T-helper 17 cell (primary cell): ENCODE measurements at regions not wholly inside any gene's neighbourhood (a gene's known extent, or its start where the extent isn't known, plus 50 kb on each side); places are given as distances from the start of the nearest gene placed in this dataset.

ENCODE experiments used
- ATAC-seq: fragments of 150-1000 bp; cut with Tn5 transposase; 2 replicates; pipeline ENCODE4 v1.10.0; 2021; ENCODE audit warnings: mild to moderate bottlenecking, moderate library complexity
- DNase-seq, 3 donors: peaks; one replicate each; pipeline versions ENCODE4 v3.0.0 to v3.0.0-alpha.2; 2020 to 2021
- H3K9me3 ChIP-seq: one replicate; pipeline ENCODE4 v1.7.0; 2013; ENCODE audit warnings: low read length, mild to moderate bottlenecking; ENCODE audit not compliant: control insufficient read depth, poor library complexity, severe bottlenecking
- H3K27ac Mint-ChIP-seq: one replicate; pipeline ENCODE4 v1.8.0; 2022; ENCODE audit warnings: mild to moderate bottlenecking, moderate library complexity, mixed read lengths
- H3K27me3 Mint-ChIP-seq: one replicate; pipeline ENCODE4 v1.8.0; 2022; ENCODE audit warnings: mixed read lengths
- H3K36me3 Mint-ChIP-seq: one replicate; pipeline ENCODE4 v1.8.0; 2022; ENCODE audit warnings: low read depth, mixed read lengths
- H3K4me1 Mint-ChIP-seq: one replicate; pipeline ENCODE4 v1.8.0; 2022; ENCODE audit warnings: mild to moderate bottlenecking, mixed read lengths
- H3K4me3 Mint-ChIP-seq: one replicate; pipeline ENCODE4 v1.8.0; 2022; ENCODE audit warnings: mild to moderate bottlenecking, moderate library complexity, mixed read lengths

DNA sequence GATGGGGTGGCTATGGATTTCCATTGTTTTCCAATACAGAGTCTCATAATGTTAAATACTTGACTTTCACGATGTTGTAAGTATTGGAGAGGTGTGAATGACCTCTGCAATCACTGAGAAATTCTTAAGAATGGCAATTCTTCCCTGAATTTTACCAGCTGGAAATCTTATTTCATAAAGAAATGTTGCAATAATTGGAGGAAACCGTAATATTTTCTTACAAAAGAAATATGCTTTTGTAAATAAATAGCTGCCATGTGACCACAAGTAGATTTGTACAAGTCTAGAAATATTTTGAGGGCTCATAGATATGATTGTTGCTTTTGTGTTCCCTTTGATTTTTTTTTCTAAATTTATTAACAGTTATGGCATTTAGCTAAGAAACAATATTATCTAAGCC, 308.7 kb upstream of the ATP2B1 start:
- no peak for ATAC-seq
- no peak for DNase-seq
- H3K9me3 ChIP-seq = no peaks in the 10 kb centered on the region
- Mint-ChIP-seq H3K27ac (no peak overlapping the region), H3K27me3 (no peaks in the 10 kb centered on the region), H3K4me3 (no peak overlapping the region), H3K4me1 (peaks cover 13% of the 10 kb centered on the region), H3K36me3 (peaks cover 2% of the 10 kb centered on the region)

DNA sequence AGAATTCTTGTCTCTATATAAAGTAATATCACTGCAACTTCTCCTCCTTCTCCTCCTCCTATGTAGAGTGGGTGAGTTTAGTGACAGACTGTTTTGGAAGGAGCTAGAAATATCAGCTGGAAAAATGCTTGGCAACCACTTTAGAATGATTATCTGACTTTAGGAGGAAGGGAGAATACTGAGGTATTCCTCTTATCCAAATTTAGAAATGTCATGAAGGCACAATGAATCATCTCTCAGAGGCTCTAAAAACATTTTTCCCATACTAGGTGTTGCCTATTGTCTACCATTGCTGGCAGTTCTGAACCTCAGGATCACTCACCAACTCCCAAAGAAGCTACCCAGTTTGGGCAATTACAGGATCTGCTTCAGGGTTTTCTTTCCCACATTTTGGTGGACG, 306.6 kb upstream of the ATP2B1 start:
- ATAC-seq = no peak
- Mint-ChIP-seq H3K4me3 (no peak overlapping the region), H3K27me3 (no peaks in the 10 kb centered on the region), H3K4me1 (peaks cover 13% of the 10 kb centered on the region), H3K27ac (peak overlapping the region; percentile 45), H3K36me3 (peaks cover 2% of the 10 kb centered on the region)
- no peak for DNase-seq
- no peaks in the 10 kb centered on the region for H3K9me3 ChIP-seq

DNA sequence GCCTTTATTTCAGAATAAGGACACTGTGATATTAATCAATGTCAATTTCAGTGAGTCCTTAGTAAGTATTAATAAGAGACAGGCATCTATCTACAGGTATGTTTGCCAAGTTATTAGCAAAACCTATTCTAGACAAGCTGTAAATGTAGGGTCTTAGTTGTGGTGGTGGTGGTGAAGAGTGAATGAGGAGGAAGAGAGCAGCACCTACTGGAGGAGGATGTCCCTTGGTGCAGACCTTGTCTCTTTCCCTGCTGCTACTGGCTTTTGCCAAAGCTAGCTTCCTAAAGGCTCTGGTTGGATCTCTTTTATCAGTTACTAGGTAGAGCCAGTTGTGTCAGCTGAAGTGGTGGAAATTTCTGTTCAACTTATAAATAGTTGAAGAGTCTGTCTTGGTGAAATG, 304.8 kb upstream of the ATP2B1 start:
- ATAC-seq (peak; percentile 76), DNase-seq (no peak)
- no peaks in the 10 kb centered on the region for H3K9me3 ChIP-seq
- Mint-ChIP-seq H3K36me3 (peaks cover 2% of the 10 kb centered on the region), H3K27me3 (no peaks in the 10 kb centered on the region), H3K27ac (peak overlapping the region; percentile 73), H3K4me1 (peaks cover 18% of the 10 kb centered on the region), H3K4me3 (no peak overlapping the region)

DNA sequence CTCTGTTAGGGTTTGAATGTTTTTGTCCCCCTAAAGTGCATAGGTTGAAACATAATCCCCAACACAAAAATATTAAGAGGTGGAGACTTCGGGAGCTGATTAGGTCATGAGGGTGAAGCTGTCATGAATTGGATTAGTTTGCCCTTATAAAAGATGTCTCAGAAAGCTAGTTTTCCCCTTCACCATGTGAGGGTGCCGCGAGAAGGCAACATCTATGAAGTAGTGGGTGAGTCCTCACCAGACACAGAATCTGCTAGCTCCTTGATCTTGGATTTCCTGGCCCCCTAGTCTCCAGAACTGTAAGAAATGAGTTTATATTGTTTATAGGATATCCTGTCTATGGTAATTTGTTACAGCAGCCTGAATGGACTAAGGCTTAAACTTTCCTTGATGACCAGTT, 301.5 kb upstream of the ATP2B1 start:
- Mint-ChIP-seq H3K4me1 (peaks cover 15% of the 10 kb centered on the region), H3K27ac (peak overlapping the region; percentile 53), H3K27me3 (no peaks in the 10 kb centered on the region), H3K4me3 (no peak overlapping the region), H3K36me3 (peaks cover 2% of the 10 kb centered on the region)
- DNase-seq (no peak), ATAC-seq (no peak)
- no peaks in the 10 kb centered on the region for H3K9me3 ChIP-seq

DNA sequence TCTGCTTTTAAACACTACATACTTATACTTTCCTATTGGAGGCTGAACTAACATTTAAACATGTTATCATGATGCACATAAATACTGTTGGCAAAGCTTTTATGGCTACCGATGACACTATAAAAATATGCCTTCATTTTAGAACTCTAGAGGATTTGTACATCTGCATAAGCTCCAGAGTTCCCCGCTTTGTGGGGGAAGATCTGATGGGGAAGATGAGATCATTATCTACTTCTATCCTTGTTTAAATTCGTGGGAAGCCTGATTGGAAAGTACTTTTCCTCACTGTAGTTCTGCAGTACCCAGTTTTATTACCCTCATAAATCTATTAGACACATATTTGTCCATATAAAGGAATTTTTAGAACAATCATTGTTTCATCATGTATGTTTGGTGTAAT, 299.6 kb upstream of the ATP2B1 start:
- Mint-ChIP-seq H3K27ac (peak overlapping the region; percentile 53), H3K36me3 (no peaks in the 10 kb centered on the region), H3K4me3 (no peak overlapping the region)

DNA sequence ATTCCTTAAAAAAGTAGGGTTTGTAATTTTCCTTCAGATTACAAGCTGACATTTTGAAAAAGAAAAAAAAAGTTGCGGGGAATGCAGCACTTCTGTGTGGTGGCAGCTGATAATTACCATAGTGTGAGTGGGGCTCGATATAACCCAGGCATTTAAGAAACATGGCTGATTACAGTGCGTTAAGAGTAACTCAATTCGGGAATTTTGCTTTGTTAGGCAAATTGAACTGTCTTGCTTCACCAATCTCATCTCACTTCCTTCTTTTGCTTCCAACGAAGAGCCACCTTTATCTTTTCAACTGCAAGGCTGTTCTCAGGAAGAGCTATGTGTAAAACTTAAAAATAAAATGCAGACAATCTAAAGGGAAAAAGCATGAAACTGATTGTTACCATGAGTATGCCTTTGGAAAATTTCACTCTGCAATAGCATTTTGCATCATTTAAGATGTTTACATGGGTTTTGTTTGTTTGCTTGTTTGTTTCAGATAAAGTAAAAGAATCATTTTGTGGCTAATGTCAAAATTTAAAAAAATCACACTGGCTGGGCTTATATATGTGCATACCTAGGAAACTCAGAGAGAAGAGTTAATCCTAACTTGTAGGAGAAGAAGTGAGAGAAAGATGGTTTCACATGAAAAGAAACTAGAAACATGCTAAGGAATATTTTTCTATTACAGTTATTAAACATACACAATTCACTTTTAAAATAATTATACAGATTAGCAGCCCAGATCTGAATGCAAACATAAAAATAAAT, 295.9 kb upstream of the ATP2B1 start:
- Mint-ChIP-seq H3K36me3 (no peaks in the 10 kb centered on the region), H3K27me3 (no peaks in the 10 kb centered on the region), H3K27ac (no peak overlapping the region), H3K4me1 (peaks cover 3% of the 10 kb centered on the region), H3K4me3 (no peak overlapping the region)
- ATAC-seq (no peak), DNase-seq (no peak)
- H3K9me3 ChIP-seq = no peaks in the 10 kb centered on the region

More for the DNA sequence above, 299.6 kb upstream of the ATP2B1 start:
- H3K9me3 ChIP-seq = no peaks in the 10 kb centered on the region
- DNase-seq (no peak), ATAC-seq (no peak)
- Mint-ChIP-seq H3K27me3 (no peaks in the 10 kb centered on the region), H3K4me1 (peaks cover 8% of the 10 kb centered on the region)

DNA sequence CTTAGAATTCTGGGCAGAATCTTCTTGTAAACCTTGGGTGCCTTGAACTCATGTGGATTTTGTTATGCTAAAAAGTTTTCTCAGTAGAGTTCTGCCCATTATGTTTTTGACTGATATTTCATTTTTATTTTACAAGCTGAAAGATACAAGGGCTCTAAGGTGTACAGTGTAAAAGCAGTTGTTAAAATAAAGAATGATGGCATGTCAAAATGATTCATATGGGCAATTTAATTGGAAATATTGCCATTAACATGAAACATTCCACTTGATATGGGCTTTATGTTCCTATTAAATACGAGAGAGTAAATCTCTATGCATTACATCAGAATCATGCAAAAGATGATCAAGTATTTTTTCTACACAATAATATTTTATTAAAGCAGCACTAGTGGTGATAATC, 295.1 kb upstream of the ATP2B1 start:
- H3K4me1 Mint-ChIP-seq = no peaks in the 10 kb centered on the region

DNA sequence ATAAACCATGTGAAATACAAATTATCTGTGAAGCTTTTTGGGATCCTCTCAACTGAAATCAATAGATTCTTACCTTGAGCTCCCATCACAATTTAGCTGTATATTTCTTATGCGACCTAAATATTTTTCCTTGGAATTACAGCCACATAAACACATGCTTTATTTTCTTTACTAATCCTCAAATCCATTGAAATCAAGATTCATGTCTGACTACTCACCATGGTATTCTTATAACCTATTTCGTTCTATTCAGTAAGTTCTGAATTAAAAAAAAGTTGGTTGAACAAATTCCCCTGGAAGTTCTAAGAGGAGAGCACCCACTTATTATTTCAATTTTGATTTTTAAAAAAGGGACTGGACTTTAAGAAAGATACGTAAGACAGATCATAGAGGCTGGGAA, 292.1 kb upstream of the ATP2B1 start:
- no peaks in the 10 kb centered on the region for H3K36me3 Mint-ChIP-seq
- DNase-seq (no peak), ATAC-seq (no peak)
- H3K4me3 Mint-ChIP-seq = no peak overlapping the region
- H3K27me3 Mint-ChIP-seq = no peaks in the 10 kb centered on the region
- no peak overlapping the region for H3K27ac Mint-ChIP-seq
- no peaks in the 10 kb centered on the region for H3K4me1 Mint-ChIP-seq
- no peaks in the 10 kb centered on the region for H3K9me3 ChIP-seq

More for the DNA sequence above, 295.1 kb upstream of the ATP2B1 start:
- ATAC-seq (no peak), DNase-seq (no peak)
- no peak overlapping the region for H3K27ac Mint-ChIP-seq
- H3K4me3 Mint-ChIP-seq = no peak overlapping the region
- H3K27me3 Mint-ChIP-seq = no peaks in the 10 kb centered on the region
- H3K9me3 ChIP-seq = no peaks in the 10 kb centered on the region
- H3K36me3 Mint-ChIP-seq = no peaks in the 10 kb centered on the region

DNA sequence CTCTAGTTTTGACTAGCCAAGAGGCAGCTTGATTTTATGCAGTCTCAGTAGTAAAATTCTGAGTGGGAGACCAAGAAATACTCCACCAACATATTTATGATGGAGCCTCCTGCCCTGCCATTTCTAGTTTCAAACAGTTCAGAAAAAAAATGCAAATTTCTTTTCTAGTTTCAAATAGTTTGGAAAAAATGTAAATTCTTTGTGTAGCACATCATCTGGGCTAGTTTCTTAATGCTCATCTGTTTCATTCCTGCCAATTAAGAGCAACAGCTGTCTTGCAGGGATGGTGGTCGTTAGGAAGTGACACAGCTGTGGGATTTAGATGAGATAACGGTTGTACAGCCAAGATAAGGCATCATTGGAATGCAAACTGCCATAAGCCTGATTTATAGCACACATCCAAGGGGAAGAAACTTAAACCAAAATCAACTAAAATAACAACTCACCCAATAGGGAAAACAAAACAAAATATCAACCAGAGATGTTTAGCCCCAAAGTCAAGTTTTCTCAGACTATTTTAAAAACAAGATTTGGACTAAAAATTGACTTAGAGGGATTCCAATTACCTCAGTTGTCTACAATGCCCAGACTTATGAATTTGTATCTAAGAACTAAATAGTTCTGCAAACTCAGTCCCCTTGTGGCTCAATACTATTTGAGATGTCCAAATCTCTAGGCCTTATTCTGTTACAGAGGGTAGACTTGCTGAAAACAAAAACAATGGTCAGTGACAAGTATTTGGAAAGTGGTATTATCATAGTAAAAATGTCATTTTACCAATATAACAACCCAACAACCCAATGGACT, 291.3 kb upstream of the ATP2B1 start:
- no peaks in the 10 kb centered on the region for H3K36me3 Mint-ChIP-seq
- no peak overlapping the region for H3K27ac Mint-ChIP-seq
- H3K27me3 Mint-ChIP-seq = no peaks in the 10 kb centered on the region
- ATAC-seq = no peak
- DNase-seq = no peak
- H3K9me3 ChIP-seq = no peaks in the 10 kb centered on the region
- H3K4me3 Mint-ChIP-seq = no peak overlapping the region
- H3K4me1 Mint-ChIP-seq = no peaks in the 10 kb centered on the region

DNA sequence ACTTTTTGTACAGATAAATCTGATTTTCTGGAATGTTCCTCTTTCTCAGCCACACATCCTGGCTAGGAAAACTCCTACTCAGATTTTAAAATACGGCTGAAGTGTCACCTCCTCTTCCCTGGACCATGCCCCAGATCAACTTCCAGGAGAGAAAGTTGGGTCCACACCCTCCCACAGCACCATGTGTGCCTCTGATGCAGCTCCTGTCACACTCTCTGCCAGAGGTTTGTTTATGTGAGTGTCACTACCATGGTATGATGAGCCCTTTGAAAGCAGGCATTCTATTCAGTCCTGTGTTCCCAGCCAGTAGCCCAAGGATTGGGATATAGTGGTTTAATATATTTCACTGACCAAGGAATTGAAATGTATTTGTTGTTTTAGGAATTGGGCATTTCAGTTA, 287.2 kb upstream of the ATP2B1 start:
- no peak for ATAC-seq
- Mint-ChIP-seq H3K4me1 (peaks cover 24% of the 10 kb centered on the region), H3K4me3 (no peak overlapping the region), H3K36me3 (no peaks in the 10 kb centered on the region), H3K27ac (peak overlapping the region; percentile 27), H3K27me3 (no peaks in the 10 kb centered on the region)
- no peaks in the 10 kb centered on the region for H3K9me3 ChIP-seq
- DNase-seq = no peak

DNA sequence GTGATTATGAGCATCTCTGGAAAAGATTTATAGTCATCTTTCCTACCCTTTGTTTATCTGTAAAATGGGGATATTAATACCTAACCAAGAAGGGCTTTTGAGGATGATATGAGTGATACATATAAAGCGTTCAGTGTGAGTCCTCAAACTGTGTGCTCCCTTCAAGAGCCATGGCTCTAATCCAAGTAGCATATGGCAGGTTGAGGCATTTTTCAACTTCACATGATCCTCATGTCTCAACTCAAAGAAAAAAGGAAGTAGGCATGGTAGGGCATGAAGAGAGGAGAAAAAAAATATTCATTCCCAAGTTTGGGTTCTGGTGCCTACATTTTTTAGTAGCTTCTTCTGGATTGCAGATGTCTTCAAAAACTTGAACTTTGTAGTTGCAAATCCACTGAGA, 286.3 kb upstream of the ATP2B1 start:
- ATAC-seq = no peak
- H3K4me3 Mint-ChIP-seq = no peak overlapping the region

DNA sequence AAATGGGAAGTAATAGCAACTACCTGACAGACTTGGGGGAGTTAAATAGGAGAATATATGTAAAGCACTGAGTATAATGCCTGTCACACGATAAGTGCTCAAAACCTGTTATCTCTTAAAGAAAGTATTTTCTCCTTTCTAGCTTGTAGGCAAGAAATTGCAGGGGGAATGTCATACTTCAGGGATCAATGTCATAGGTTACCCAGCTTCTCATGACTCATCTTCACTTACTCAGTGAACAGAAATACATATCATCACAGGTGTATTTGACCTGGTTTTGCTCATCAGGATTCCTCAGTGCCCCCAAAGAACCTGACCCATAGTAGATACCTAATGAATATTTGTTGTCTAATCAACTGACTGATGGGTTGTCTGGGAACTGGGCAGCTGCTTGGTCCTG, 285.0 kb upstream of the ATP2B1 start:
- peaks cover 24% of the 10 kb centered on the region for H3K4me1 Mint-ChIP-seq
- ATAC-seq = no peak
- H3K9me3 ChIP-seq = no peaks in the 10 kb centered on the region
- no peaks in the 10 kb centered on the region for H3K27me3 Mint-ChIP-seq
- H3K27ac Mint-ChIP-seq = peak overlapping the region; percentile 12
- H3K36me3 Mint-ChIP-seq = no peaks in the 10 kb centered on the region
- no peak for DNase-seq
- H3K4me3 Mint-ChIP-seq = no peak overlapping the region

More for the DNA sequence above, 286.3 kb upstream of the ATP2B1 start:
- no peak for DNase-seq
- Mint-ChIP-seq H3K36me3 (no peaks in the 10 kb centered on the region), H3K27me3 (no peaks in the 10 kb centered on the region), H3K27ac (no peak overlapping the region), H3K4me1 (peaks cover 24% of the 10 kb centered on the region)
- H3K9me3 ChIP-seq = no peaks in the 10 kb centered on the region

DNA sequence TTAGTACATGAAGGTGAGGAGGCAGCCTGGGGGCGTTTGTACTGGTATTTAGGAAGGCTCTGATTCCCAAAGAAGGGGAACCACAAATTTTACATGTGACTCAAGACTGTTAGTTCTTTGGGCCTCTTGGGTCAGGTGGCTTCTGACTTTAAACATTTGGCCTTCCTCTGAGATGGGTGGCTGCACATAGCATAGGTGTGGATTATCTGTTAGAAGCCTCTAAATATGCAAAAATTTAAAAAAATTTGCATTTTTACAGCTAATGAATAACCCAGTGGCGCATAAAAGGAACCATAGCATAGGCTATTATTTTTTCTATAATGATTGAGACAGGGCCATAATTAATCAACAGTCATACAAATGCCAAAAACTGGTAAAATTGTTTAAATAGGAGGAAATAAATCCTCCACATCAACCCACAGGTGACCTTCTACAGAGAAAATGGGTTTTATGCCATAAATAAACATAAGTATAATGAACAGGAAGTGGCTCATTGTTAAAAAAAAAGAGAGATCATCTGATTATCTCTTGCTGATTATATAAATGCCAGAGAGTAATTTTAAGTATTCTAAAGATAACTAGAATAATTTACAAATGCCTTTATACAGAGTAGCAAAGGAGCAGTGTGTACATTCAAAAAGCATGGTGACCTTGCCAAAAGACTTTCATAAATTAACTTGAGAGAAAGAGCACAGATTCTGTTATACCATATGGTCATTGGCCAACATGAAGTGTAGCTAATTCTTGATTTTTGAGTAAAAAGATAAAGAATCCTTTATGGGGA, 284.2 kb upstream of the ATP2B1 start:
- H3K9me3 ChIP-seq = no peaks in the 10 kb centered on the region
- peaks cover 26% of the 10 kb centered on the region for H3K4me1 Mint-ChIP-seq
- no peak for DNase-seq
- H3K27ac Mint-ChIP-seq = peak overlapping the region; percentile 12
- no peaks in the 10 kb centered on the region for H3K36me3 Mint-ChIP-seq
- H3K4me3 Mint-ChIP-seq = no peak overlapping the region
- no peaks in the 10 kb centered on the region for H3K27me3 Mint-ChIP-seq
- ATAC-seq = peak; percentile 42
